ENCODE measurements at regions not wholly inside any gene's neighbourhood (a gene's known extent, or its start where the extent isn't known, plus 50 kb on each side); places are given as distances from the start of the nearest gene placed in this dataset.

DNA sequence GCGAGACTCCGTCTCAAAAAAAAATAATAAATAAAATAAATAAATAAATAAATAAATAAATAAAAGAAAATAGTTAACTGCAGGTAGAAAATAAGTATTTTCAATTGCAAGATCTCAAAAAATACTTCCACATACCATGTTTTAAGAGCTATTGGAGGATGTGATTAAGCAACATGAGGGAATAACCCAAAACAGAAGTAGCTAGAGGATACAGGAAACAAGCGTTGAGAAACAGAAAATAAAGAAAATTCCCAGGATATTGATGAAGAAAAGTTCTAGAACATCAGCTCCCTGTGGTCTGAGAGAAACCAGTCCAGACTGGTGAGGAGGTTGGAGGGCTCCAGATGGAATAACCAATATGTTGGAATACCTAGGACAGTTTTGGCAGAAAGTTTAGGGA is 57.3 kb upstream of the RND3 start:
- DNase-seq (ENCODE audit: low spot score): no peak

DNA sequence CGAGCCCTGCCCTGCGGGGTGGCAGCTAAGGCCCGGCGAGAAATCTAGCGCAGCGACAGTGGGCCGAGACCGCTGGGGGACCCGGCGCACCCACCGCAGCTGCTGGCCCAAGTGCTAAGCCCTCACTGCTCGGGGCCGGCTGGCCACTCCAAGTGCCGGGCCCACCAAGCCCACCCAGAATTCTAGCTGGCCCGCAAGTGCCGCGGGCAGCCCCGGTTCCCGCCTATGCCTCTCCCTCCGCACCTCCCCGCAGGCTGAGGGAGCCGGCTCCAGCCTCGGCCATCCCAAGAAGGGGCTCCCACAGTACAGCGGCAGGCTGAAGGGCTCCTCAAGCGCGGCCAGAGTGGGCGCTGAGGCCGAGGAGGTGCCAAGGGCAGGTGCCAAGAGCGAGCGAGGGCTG is 55.2 kb upstream of the RND3 start:
- no peak for DNase-seq (ENCODE audit: low spot score)

DNA sequence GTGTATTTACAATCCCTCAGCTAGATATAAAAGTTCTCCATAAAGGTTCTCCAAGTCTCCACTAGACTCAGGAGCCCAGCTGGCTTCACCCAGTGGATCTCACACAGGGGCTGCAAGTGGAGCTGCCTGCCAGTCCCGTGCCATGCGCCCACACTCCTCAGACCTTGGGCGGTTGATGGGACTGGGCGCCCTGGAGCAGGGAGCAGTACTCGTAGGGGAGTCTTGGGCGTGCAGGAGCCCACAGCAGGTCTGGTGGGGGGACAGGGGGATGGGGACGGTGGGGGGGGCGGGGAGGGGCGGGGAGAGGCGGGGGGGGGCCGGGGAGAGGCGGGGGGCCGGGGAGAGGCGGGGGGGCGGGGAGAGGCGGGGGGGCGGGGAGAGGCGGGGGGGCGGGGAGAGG is 54.7 kb upstream of the RND3 start:
- DNase-seq (ENCODE audit: low spot score): no peak

DNA sequence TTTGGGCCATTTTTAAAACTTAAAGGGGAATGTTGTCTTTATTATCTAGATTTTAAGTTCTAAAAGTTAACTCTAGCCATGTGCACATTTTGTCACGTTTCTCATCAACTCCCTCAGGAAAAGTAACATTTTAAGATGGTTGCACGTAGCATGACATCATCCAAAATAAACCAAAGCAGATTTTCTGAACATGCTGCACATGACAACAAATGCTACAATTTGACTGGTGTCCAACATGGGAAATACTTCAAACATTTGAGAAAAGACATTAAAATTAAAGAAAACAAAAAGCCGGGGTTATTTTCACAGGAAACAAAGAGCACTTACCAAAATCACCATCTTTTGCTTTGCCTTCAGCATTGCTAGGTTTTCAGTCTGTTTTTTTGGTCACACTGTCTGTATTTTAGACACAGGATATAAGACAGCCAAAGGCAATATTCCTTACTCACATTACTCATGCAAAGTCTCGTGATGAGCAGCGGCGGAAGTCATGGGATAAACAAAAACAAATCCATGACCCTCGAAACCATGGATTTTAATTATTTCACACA is 51.3 kb upstream of the RND3 start:
- DNase-seq (ENCODE audit: low spot score): no peak

Measured in LoVo (cell line).